HL-60/S4 treated with phorbol 12-myristate 13-acetate at 8.2 ng/mL for 4 days and 3 days (cell line): ENCODE measurements at regions not wholly inside any gene's neighbourhood (a gene's known extent, or its start where the extent isn't known, plus 50 kb on each side); places are given as distances from the start of the nearest gene placed in this dataset.

ENCODE experiments used
- in situ Hi-C: fragments of 300-500 bp; cut with MboI; formaldehyde crosslinking; loops from 2 replicates; pipeline ENCODE4 v1.15.0; 2022; ENCODE audit warnings: low sequenced_read_pairs

GRCh38 chr2:66382091-66382490 lies 52.8 kb upstream of the MEIS1 start:
- in situ Hi-C loops = no loop called here

DNA sequence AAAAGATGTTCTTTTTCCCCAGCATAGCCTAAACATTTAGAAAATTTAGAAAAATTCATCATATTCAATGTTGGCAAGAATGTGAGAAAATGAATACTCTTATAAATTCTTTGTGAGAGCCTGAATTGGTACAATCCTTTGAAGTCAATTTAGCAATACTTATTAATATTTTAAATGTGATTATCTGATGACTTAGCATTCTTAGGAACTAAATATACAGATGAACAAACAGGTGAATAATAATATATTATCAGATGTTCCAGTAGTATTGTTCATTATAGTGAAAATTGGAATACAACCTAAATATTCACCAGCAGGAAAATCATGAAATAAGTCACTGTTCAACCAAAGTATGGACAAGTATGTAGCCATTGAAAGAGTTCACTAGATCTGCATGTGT lies 55.5 kb upstream of the MEIS1 start:
- in situ Hi-C loops = no loop called here

GRCh38 chr2:66377832-66378231 lies 57.1 kb upstream of the MEIS1 start:
- in situ Hi-C loops = no loop called here

DNA sequence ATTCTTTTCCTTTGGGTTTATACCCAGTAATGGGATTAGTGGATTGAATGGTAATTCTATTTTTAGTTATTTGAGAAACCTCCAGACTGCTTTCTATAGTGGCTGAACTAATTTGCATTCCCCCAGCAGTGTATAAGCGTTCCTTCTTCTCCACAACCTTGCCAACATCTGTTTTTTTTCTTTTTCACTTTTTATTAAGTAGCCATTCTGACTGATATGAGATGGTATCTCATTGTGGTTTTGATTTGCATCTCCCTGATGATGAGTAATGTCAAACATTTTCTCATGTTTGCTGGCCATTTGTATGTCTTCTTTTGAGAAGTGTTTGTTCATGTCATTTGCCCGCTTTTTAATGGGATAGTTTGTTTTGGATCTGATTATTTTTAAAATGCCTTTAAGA lies 64.1 kb upstream of the MEIS1 start:
- in situ Hi-C loops = no loop called here

DNA sequence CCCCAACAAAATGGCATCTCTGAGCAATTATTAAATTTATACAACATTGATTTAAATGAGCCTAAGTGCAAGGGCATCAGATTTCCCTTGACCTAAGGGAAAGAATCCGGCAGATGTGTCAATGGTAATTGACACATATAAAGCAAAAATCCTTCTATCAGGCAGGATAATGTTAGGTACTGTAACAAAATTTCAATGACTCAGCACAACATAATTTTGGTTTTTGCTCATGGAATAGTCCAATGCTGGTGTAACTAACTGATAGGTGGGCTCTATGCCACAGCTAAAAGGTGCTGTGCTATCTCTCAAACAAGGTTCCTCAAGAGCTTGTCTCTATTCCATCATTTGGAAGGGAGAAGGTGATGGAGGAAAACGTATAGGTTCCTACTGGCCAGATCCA lies 68.3 kb upstream of the MEIS1 start:
- in situ Hi-C loops = no loop called here

DNA sequence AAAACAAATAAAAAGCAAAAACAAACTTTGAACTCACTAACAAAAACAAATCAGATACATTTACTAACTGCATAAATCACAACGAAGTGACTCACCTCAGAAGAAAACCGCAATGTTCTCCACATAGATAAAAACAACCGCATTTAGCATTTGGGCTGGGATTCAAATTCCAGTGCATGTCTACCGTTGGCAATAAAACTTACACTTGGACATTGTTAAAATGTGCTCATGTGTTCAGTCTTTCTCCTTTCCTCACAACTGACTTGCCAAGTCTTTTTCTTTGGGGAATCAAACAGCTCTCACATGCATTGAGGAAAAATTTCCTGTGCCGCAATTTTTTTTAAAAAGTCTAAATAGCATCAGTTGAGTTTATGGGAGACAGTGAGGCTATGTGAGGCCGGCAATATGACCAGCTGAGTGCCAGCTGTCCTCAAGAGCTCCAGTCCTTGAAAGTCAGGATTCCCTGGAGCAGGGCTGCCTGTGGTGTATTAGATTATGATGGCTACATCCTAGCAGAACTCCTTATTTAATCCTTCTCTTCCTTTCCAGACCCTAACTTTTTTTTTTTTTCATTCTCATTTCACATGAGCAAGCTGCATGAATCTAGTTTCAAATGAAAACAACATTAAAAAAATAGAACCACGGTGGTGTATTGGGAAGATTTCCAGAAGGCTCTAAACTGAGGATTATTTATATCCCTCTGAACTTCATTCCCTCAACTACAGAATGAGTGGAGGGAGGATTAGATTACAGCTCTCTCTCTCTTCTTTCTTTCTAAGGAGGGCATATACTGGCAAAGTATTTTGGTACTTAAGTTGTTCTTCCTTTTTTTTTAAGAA lies 70.2 kb upstream of the MEIS1 start:
- in situ Hi-C loops = no loop called here

DNA sequence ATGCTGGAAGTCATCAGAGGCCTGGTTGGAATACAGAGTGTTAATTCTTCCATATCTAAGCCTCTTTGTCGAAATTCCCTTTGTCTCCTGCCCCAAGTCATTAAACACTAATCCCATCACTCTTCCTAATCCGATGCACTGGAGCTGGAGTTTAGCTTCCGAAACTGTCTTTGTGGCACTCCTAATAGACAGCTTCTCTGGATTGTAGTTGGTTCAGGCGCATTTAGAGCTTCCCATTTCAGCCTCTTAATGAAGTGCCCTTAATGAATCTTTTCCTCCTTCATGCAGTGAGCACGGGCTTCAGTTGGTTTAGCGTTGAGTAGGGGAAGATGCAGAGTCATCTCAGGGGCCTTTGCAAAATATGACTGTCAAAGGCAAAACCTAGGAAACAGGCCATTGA lies 72.2 kb upstream of the MEIS1 start:
- in situ Hi-C loops = no loop called here

DNA sequence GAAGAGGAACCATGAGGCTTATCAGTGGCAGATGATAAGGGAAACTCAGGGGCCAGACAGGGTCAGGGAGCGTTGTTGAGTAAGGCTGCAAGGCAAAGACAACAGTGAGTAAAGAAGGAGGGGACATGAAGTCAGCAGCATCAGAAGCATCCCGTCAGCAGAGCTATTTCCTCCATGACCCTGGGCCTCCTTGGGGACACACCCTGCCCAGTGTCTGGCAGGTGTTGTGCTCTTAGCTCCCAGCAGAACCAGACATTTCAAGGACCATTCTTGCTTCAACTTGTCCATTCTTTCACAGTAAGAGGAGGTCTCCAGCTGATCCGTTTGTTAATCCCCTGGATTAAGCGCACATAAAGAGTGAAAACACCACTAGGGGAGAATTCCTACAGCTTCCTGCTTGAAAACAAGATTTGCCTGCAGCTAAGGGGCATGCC lies 88.7 kb upstream of the MEIS1 start:
- in situ Hi-C loops = no loop called here

- in situ Hi-C loops = no loop called here
Measured at GRCh38 chr2:66344087-66344663, 90.8 kb upstream of the MEIS1 start.

DNA sequence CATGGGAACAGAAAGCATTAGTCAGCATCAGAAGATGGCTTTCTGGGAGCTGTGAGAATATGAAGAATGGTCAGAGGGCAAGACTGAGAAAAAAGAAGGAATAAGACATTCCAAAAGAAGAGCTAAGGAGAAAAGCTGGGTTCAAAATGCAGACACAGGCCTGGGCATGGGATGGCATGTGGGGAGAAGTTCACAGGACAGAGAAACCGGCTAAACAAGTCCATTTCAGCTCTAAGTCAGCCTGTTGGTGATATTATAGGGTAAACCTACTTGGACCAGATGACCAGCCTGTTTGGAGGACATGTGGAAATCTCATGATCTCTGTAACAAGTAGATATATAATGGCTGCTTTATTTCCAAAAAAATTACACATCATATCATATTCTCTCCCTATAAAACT lies 91.7 kb upstream of the MEIS1 start:
- in situ Hi-C loops = no loop called here

DNA sequence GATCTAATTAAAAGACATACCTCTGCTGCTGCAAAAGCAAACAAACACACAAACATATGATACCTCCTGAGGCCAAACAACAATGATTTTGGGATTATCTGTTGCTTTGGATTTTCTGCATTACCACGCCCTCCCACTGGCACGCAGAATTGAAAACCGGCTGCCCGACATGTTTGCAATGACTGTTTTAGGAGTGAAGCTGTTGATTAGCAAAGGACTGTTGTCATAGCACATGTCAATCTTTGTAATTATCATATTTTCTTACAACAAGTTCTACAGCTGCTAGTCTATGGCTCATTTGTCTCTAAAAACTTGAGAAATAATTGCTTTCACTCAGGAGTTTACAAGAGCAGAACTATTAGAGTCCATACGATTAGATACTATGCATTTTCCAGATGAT lies 94.4 kb upstream of the MEIS1 start:
- in situ Hi-C loops = no loop called here

- in situ Hi-C loops = no loop called here
Measured at GRCh38 chr2:66334237-66335029, 100.5 kb upstream of the MEIS1 start.

DNA sequence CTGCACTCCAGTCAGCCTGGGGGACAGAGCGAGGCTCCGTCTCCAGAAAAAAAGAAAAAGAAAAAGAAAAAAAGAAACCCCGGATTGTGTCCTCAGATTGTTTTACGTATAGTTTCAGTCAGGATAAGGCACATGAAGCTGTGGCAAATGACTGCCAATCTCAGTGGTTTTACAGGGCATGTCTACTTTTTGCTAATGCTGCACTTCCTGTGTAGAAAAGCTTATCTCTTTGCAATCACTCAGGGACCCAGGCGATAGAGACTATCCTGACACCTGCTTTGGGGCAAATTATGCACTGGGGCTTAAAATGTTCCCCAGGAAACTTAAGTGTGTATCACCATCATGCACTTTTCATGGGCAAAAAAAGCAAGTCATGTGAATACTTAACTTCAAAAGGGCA lies 103.7 kb upstream of the MEIS1 start:
- in situ Hi-C loops = no loop called here

DNA sequence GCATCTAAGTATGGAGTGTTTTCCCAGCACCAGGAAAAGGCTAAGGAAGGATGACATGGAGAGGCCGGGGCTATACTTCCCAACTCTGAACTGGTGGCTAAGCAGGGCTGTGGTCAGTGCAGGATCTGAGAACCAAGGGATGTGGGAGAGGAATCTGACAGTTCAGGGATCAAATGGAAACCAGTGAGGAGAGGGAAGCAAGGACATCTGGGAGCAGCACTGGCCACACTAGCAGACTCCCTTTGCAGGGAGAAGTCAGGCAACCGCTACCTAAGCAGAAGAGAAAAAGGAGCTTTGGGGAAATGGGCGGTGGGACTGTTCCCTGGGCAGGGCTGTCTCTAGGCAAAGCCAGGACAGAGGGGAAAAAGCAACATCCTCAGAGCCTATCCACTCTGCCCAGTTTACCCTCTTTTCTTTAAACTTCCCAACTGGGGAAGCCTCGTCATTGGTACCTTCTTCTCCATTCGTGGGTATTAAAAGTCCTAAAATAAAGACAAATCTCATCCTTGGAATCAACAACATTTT lies 105.8 kb upstream of the MEIS1 start:
- in situ Hi-C loops = no loop called here

DNA sequence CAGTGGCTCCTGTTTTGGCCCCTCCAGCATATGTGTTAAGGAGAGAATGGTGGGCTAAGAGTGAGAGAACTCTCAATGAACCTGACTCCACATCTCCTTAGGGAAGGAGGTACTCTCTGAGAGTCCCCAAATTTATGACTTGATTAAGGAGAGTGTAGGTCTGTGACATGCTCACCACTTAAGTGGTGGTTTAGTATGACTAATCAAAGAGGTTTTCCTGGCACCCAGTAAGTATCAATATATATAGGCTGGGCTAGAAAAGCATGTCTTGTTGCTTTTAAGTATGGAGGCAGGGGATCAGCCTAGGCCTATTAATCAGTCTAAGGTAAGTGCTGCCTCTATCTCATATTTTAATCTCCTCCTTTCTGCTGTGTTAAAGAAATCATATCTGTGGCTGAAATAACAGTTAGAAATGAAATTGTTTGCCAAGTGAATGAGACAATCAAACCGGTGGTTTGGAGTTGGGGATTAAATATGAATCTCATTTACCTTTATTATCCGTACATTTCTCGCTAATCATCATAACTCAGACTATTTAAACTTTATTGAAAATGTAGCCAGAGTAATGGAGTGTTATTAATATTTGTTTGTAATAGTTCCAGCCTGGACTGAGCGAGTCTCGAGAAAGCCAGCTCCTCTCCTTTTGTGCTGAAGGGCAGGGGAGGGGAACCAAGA lies 107.7 kb upstream of the MEIS1 start:
- in situ Hi-C loops = no loop called here

- in situ Hi-C loops = no loop called here
Measured at GRCh38 chr2:66324909-66325528, 109.9 kb upstream of the MEIS1 start.

GRCh38 chr2:66324356-66324755 lies 110.6 kb upstream of the MEIS1 start:
- in situ Hi-C loops = no loop called here

GRCh38 chr2:66323406-66323805 lies 111.5 kb upstream of the MEIS1 start:
- in situ Hi-C loops = no loop called here

DNA sequence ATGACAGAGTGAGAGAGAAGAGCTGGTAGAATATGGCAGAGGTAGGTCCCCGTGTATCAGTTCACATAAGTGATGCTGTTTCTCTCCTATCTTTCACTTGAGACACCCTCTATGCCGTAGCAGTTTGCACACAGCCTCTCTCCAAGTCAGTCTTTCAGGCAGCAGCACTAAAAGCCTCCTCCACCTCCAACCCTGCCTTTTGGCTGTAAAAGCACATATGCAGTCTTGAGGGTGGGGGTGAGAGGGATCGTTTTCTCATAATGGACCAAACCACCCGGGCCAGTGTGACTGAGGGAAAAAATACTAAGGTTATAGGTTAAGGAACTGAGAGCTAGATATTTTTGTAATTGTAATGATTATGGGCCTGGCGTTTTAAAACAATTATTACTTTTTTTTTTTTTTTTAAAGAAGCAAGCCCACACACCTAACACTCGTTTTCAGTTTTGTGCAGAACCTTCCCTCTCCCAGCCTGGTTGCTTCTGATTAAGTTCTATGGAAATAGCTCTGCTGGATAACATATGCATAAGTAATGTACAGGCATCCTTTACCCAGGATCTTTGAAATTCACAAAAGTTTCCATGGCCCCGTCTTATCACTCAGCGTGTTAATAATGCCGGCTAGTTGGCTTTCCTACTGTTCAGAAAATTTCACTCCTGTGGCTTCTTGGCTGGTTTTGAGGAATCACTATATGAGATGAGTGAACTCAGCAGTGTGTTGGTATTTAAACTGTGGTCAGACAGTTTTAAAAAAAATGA lies 112.2 kb upstream of the MEIS1 start:
- in situ Hi-C loops = no loop called here

DNA sequence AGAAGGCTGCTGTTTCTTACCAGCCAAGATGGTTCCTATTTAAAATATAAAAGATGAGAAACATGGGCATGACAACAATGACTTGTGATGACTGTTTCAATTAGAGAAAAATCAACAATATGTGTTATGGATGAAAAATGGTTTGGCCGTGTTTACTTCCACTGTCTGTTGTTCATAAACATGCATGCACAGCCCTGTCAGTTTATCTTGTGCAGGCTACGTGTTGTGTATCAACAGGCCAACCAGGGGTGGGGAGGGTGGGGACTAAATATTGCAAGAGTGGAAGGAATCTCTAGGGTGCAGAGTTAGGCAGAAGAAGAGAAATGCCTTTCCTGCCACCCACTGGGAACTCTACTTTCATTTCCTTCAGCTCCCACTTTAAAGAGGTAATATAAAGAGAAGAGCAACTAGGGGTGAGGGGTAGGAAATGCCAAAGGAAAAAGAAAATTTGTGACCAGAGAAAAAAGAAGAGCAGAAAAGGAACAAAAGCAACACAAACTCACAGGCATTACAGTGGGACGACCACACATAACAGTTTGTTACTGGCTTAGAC lies 116.8 kb upstream of the MEIS1 start:
- in situ Hi-C loops = no loop called here
